ENCODE measurements at regions not wholly inside any gene's neighbourhood (a gene's known extent, or its start where the extent isn't known, plus 50 kb on each side); places are given as distances from the start of the nearest gene placed in this dataset.

DNA sequence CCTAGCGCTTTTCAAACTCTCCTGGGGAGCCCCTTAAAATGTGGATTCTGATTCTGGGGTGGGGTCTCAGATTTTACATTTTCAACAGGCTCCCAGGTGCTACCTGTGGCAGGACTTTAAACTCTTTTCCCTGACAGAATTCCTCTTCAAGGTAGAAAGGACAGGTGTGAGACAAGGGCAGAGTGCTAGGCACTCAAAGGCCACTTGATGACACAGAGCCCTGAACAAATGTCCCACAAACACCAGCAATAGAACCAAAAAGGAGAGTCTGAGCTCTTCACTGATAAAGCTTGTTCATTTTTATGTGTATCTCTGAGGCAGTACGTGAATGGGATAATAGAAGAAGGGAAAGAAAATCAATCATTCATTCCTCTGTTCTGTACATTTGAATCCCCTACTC, 77.7 kb upstream of the PELI1 start:
- H3K4me1 ChIP-seq (ENCODE audit: control insufficient read depth, insufficient read depth, low read length), result no peaks in the 10 kb centered on the region
- no peaks in the 10 kb centered on the region for H3K9me3 ChIP-seq (ENCODE audit: control insufficient read depth, insufficient read depth, low read length)
- DNase-seq (ENCODE audit: low read depth, low spot score), result no peak
- H3K27ac ChIP-seq (ENCODE audit: low read length), result no peak overlapping the region
- H3K27me3 ChIP-seq (ENCODE audit: control insufficient read depth, insufficient read depth, low read length), result no peaks in the 10 kb centered on the region
- no CpG with 5 or more reads among the region's 2 CpGs for WGBS (ENCODE audit: insufficient coverage, insufficient read length)
- H3K36me3 ChIP-seq (ENCODE audit: control insufficient read depth, insufficient read depth, low read length), result no peaks in the 10 kb centered on the region
- no peak overlapping the region for H3K4me3 ChIP-seq (ENCODE audit: low read length)

DNA sequence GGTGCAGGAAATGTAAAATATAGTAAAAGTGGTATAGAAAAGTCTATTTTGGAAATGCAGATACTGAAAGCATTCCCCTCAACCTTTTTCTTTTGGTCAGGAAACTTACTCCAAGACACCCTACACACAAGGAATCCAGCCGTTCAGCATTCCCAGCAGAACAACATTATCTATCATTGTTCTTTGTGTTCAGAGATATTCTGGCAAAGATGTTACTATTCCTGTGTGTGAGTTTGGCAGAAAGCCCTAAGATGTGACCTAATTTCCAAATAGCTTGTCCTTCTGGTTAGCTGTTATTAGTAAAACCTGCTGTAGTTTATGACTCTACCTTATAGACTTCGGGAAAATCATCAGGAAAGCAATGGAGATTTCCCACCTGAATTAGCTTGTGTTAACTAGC, 78.1 kb upstream of the PELI1 start:
- Histone ChIP-seq H3K36me3 (ENCODE audit: control insufficient read depth, insufficient read depth, low read length) (no peaks in the 10 kb centered on the region), H3K4me1 (ENCODE audit: control insufficient read depth, insufficient read depth, low read length) (no peaks in the 10 kb centered on the region), H3K27ac (ENCODE audit: low read length) (no peak overlapping the region), H3K27me3 (ENCODE audit: control insufficient read depth, insufficient read depth, low read length) (no peaks in the 10 kb centered on the region), H3K9me3 (ENCODE audit: control insufficient read depth, insufficient read depth, low read length) (no peaks in the 10 kb centered on the region), H3K4me3 (ENCODE audit: low read length) (no peak overlapping the region)
- WGBS (ENCODE audit: insufficient coverage, insufficient read length), result no CpG with 5 or more reads among the region's 2 CpGs
- no peak for DNase-seq (ENCODE audit: low read depth, low spot score)

DNA sequence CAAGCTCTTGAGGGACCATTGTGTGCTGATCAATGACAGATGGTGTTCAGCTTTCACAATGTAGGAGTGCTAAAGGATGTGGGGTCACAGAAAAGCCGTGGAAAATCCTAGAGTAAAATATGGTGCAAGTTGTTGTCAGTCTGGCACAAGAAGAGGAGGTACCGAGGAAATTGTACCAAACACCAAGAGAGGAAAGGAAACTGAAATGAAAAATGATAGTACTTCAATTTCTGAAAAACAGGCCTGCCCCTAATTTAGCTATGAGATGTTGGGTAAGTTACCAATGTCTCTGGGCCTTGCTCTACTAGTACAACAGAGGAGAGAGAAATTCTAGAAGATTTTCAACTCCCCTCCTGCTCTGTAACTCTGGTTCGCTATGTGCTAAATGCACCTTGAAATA, 78.8 kb upstream of the PELI1 start:
- no peak overlapping the region for H3K27ac ChIP-seq (ENCODE audit: low read length)

DNA sequence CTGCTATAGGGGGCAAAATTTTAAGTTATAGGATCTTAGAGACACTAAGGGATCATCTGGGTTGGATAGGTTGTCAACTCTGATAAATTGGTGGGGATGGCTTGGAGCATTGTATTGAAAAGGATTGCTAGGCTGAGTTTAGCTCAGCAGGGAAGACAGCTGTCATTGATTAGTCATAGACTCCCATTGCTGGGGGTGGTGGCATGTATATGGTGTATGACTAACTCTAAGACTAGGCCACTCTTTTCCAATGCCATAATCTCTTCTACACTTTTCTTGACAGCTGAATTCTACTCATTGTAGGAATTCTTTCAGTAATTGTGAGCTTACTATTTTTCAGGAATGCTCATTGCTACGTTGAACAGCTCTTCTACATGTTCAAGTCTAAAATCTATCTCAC, 81.3 kb upstream of the PELI1 start:
- H3K4me1 ChIP-seq (ENCODE audit: control insufficient read depth, insufficient read depth, low read length), result peaks cover 2% of the 10 kb centered on the region; the same call in 1 of the 2 replicates
- no peaks in the 10 kb centered on the region for H3K9me3 ChIP-seq (ENCODE audit: control insufficient read depth, insufficient read depth, low read length)
- no peaks in the 10 kb centered on the region for H3K36me3 ChIP-seq (ENCODE audit: control insufficient read depth, insufficient read depth, low read length)
- DNase-seq (ENCODE audit: low read depth, low spot score), result no peak
- no CpG with 5 or more reads among the region's 1 CpG for WGBS (ENCODE audit: insufficient coverage, insufficient read length)
- no peak overlapping the region for H3K27ac ChIP-seq (ENCODE audit: low read length)
- H3K27me3 ChIP-seq (ENCODE audit: control insufficient read depth, insufficient read depth, low read length), result no peaks in the 10 kb centered on the region
- H3K4me3 ChIP-seq (ENCODE audit: low read length), result no peak overlapping the region

More for the DNA sequence above, 78.8 kb upstream of the PELI1 start:
- Histone ChIP-seq H3K4me3 (ENCODE audit: low read length) (no peak overlapping the region), H3K36me3 (ENCODE audit: control insufficient read depth, insufficient read depth, low read length) (no peaks in the 10 kb centered on the region), H3K27me3 (ENCODE audit: control insufficient read depth, insufficient read depth, low read length) (no peaks in the 10 kb centered on the region), H3K4me1 (ENCODE audit: control insufficient read depth, insufficient read depth, low read length) (no peaks in the 10 kb centered on the region), H3K9me3 (ENCODE audit: control insufficient read depth, insufficient read depth, low read length) (no peaks in the 10 kb centered on the region)
- DNase-seq (ENCODE audit: low read depth, low spot score), result no peak
- WGBS (ENCODE audit: insufficient coverage, insufficient read length), result no CpG with 5 or more reads among the region's 3 CpGs

DNA sequence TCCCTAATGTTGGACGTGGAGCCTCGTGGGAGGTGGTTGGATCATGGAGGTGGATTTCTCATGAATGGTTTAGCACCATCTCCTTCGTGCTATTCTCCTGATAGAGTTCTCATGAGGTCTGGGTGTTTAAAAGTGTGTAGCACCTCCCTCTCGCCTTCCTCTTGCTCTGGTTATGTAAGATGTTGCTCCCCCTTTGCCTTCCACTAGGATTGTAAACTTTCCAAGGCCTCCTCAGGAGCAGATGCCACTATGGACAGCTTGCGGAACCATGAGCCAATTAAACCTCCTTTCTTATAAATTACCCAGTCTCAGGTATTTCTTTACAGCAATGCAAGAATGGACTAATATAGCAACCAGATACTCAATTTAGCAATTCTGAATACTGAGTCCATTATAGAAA, 82.4 kb upstream of the PELI1 start:
- peaks cover 2% of the 10 kb centered on the region; the same call in 1 of the 2 replicates for H3K4me1 ChIP-seq (ENCODE audit: control insufficient read depth, insufficient read depth, low read length)
- no CpG with 5 or more reads among the region's 5 CpGs for WGBS (ENCODE audit: insufficient coverage, insufficient read length)
- no peak overlapping the region for H3K4me3 ChIP-seq (ENCODE audit: low read length)
- H3K9me3 ChIP-seq (ENCODE audit: control insufficient read depth, insufficient read depth, low read length), result no peaks in the 10 kb centered on the region
- no peaks in the 10 kb centered on the region for H3K36me3 ChIP-seq (ENCODE audit: control insufficient read depth, insufficient read depth, low read length)
- no peaks in the 10 kb centered on the region for H3K27me3 ChIP-seq (ENCODE audit: control insufficient read depth, insufficient read depth, low read length)
- no peak for DNase-seq (ENCODE audit: low read depth, low spot score)
- no peak overlapping the region for H3K27ac ChIP-seq (ENCODE audit: low read length)

DNA sequence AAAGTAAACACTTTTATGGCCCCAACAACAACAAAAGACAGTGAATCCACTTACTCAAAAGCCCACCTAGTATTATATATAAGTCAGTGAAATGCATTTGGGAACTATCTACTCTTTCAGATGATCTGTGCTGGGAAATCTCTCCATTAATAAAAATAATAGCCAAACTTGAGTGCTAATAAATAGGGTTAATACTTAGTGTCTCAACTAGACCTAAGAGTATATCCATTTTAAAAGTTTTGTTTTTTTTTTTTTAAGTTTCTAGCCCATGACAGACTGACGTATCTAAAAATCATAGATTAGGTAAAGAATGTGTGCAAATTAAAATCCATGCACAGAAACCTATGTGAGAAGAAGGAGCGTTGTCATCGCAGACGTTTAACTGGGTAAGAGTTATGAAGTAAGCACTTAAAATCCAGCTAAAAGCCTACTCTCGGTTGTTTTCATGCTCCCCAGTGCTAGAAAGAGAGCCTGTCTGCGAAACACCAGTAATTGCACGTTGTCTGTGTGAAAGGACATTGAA, 83.4 kb upstream of the PELI1 start:
- Histone ChIP-seq H3K27ac (ENCODE audit: low read length) (no peak overlapping the region), H3K27me3 (ENCODE audit: control insufficient read depth, insufficient read depth, low read length) (no peaks in the 10 kb centered on the region), H3K4me3 (ENCODE audit: low read length) (peak overlapping the region; percentile 10; the same call in 1 of the 2 replicates), H3K4me1 (ENCODE audit: control insufficient read depth, insufficient read depth, low read length) (peaks cover 2% of the 10 kb centered on the region; the same call in 1 of the 2 replicates), H3K9me3 (ENCODE audit: control insufficient read depth, insufficient read depth, low read length) (no peaks in the 10 kb centered on the region), H3K36me3 (ENCODE audit: control insufficient read depth, insufficient read depth, low read length) (no peaks in the 10 kb centered on the region)
- no peak for DNase-seq (ENCODE audit: low read depth, low spot score)
- no CpG with 5 or more reads among the region's 7 CpGs for WGBS (ENCODE audit: insufficient coverage, insufficient read length)

DNA sequence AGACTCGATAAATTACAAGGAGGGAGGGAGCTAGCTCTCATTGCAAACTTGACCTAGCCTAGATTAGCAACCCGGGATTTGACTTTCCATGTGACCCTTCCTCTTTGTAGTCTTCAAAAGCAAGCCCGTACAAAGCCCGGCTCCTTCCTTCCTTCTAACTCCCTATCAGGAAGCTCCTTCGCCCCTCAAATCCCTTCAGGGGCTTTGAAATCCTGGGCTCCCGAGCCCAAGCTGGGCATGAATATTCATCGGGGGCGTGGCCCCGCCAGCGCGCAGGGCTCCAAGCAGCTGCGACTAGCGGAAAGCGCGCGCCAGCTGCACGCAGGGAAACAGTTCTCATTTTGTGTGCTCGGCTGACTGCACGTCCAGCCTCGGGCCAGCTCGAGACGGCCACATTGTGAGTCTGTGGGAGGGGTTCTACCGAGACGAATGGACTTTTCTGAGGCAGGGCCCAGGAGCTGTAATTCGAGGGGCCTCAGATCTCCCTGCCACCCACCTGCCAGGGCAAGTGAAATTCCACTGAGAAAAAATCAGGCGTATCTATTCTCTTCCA, 84.0 kb upstream of the PELI1 start:
- peak; percentile 88 for DNase-seq (ENCODE audit: low read depth, low spot score)
- peaks cover 2% of the 10 kb centered on the region; the same call in 1 of the 2 replicates for H3K4me1 ChIP-seq (ENCODE audit: control insufficient read depth, insufficient read depth, low read length)
- WGBS (ENCODE audit: insufficient coverage, insufficient read length), result no CpG with 5 or more reads among the region's 26 CpGs
- H3K27ac ChIP-seq (ENCODE audit: low read length), result no peak overlapping the region
- peak overlapping the region; percentile 23; the same call in 1 of the 2 replicates for H3K4me3 ChIP-seq (ENCODE audit: low read length)
- H3K9me3 ChIP-seq (ENCODE audit: control insufficient read depth, insufficient read depth, low read length), result no peaks in the 10 kb centered on the region
- no peaks in the 10 kb centered on the region for H3K36me3 ChIP-seq (ENCODE audit: control insufficient read depth, insufficient read depth, low read length)
- no peaks in the 10 kb centered on the region for H3K27me3 ChIP-seq (ENCODE audit: control insufficient read depth, insufficient read depth, low read length)

DNA sequence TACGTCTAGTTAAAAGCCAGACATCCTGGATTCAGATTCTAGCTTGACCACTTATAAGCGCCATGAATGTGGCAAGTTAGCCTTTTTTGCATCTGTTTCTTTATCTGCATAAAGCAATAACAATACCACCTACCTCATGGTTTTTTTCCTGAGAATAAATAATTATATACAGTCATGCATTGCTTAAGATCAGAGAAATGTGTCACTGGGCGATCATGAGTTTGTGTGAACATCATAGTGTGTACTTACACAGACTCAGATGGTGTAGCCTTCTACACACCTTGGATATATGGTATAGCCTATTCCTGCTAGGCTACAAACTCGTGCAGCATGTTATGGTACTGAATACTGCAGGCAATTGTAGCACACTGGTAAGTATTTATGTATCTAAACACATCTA, 84.7 kb upstream of the PELI1 start:
- WGBS (ENCODE audit: insufficient coverage, insufficient read length), result no CpG with 5 or more reads among the region's 4 CpGs
- H3K36me3 ChIP-seq (ENCODE audit: control insufficient read depth, insufficient read depth, low read length), result no peaks in the 10 kb centered on the region
- peaks cover 2% of the 10 kb centered on the region; the same call in 1 of the 2 replicates for H3K4me1 ChIP-seq (ENCODE audit: control insufficient read depth, insufficient read depth, low read length)
- DNase-seq (ENCODE audit: low read depth, low spot score), result no peak
- H3K27ac ChIP-seq (ENCODE audit: low read length), result no peak overlapping the region
- no peaks in the 10 kb centered on the region for H3K27me3 ChIP-seq (ENCODE audit: control insufficient read depth, insufficient read depth, low read length)
- no peaks in the 10 kb centered on the region for H3K9me3 ChIP-seq (ENCODE audit: control insufficient read depth, insufficient read depth, low read length)
- H3K4me3 ChIP-seq (ENCODE audit: low read length), result no peak overlapping the region

DNA sequence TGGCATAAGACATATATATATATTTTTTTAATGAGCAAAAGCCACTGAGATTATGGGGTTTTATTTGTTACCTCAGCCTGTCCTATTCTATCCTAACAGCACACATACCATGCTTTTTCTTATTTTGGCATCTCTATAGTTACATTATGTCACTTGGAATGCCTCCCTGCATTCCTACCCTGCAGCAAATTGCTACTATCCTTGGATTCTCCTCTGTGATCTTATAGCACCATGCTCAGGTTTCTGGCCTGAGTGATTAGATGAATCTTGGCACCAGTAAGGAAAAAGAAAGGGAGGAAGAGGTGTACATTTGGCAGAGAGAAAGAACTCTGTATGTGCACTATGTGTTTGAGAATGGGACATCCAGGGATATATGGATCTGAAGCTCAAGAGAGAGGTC, 86.3 kb upstream of the PELI1 start:
- DNase-seq (ENCODE audit: low read depth, low spot score), result no peak
- Histone ChIP-seq H3K27ac (ENCODE audit: low read length) (no peak overlapping the region), H3K4me1 (ENCODE audit: control insufficient read depth, insufficient read depth, low read length) (peaks cover 3% of the 10 kb centered on the region; the same call in 1 of the 2 replicates), H3K27me3 (ENCODE audit: control insufficient read depth, insufficient read depth, low read length) (no peaks in the 10 kb centered on the region), H3K9me3 (ENCODE audit: control insufficient read depth, insufficient read depth, low read length) (no peaks in the 10 kb centered on the region), H3K36me3 (ENCODE audit: control insufficient read depth, insufficient read depth, low read length) (no peaks in the 10 kb centered on the region), H3K4me3 (ENCODE audit: low read length) (no peak overlapping the region)

DNA sequence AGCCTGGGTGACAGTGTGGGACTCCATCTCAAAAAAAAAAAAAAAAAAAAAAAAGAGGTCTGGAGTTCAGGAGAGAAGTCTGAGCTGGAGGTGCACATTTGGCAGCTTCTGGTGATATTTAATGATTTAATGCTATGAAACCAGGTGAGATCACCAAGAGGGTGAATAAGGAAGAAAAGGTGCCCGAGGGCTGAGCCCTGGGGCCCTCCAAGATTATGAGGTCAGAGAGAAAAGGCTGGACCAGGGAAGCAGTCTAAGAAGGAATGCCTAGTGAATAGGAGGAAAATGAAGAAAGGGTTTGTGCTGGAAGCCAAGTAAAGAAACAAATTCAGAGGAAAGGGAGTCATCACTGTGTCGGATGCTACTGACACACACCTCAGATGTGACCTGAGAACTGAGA, 88.0 kb upstream of the PELI1 start:
- no peaks in the 10 kb centered on the region for H3K9me3 ChIP-seq (ENCODE audit: control insufficient read depth, insufficient read depth, low read length)
- DNase-seq (ENCODE audit: low read depth, low spot score), result no peak
- H3K36me3 ChIP-seq (ENCODE audit: control insufficient read depth, insufficient read depth, low read length), result no peaks in the 10 kb centered on the region
- peaks cover 3% of the 10 kb centered on the region; the same call in 1 of the 2 replicates for H3K4me1 ChIP-seq (ENCODE audit: control insufficient read depth, insufficient read depth, low read length)
- no peak overlapping the region for H3K27ac ChIP-seq (ENCODE audit: low read length)
- no peak overlapping the region for H3K4me3 ChIP-seq (ENCODE audit: low read length)
- WGBS (ENCODE audit: insufficient coverage, insufficient read length), result no CpG with 5 or more reads among the region's 2 CpGs
- H3K27me3 ChIP-seq (ENCODE audit: control insufficient read depth, insufficient read depth, low read length), result no peaks in the 10 kb centered on the region

DNA sequence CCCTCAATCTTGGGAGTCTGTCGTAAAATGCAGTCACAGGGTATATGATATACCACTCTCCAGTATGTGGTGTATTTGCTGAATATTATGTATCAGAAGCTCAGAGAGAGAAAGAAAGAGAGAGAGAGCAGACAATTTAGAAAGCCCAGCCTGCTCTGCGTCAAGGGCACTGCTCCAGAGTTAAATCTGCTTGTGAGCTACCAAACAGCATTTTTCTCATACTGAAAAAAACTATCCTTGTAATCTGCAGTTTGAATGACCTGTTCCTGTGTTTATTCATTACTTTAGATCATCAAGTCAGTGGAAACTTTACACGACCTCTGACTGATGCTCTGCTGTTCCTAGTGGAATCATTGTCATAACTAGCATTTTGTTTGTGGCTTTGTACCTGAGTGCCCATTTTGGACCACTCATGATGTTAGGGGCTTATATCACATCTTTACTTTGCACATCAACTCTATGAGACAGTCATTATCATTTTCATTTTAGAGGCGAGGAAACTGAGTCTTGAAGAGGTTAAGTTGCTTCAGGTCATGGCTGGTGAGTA, 89.2 kb upstream of the PELI1 start:
- no CpG with 5 or more reads among the region's 4 CpGs for WGBS (ENCODE audit: insufficient coverage, insufficient read length)

More for the DNA sequence above, 89.2 kb upstream of the PELI1 start:
- no peak overlapping the region for H3K27ac ChIP-seq (ENCODE audit: low read length)
- no peaks in the 10 kb centered on the region for H3K36me3 ChIP-seq (ENCODE audit: control insufficient read depth, insufficient read depth, low read length)
- H3K4me1 ChIP-seq (ENCODE audit: control insufficient read depth, insufficient read depth, low read length), result peaks cover 3% of the 10 kb centered on the region; the same call in 1 of the 2 replicates
- DNase-seq (ENCODE audit: low read depth, low spot score), result no peak
- H3K4me3 ChIP-seq (ENCODE audit: low read length), result no peak overlapping the region
- H3K27me3 ChIP-seq (ENCODE audit: control insufficient read depth, insufficient read depth, low read length), result no peaks in the 10 kb centered on the region
- H3K9me3 ChIP-seq (ENCODE audit: control insufficient read depth, insufficient read depth, low read length), result no peaks in the 10 kb centered on the region

Data from iPS DF 6.9 (cell line).